SK-N-SH (cell line): ENCODE measurements at regions not wholly inside any gene's neighbourhood (a gene's known extent, or its start where the extent isn't known, plus 50 kb on each side); places are given as distances from the start of the nearest gene placed in this dataset.

Source experiments
- CTCF ChIA-PET: fragments of 300-600, 350-600 bp; formaldehyde crosslinking; extraction: SDS; loops from one replicate; lab custom pipeline; 2021; lab: Yijun Ruan, JAX
- POLR2A ChIA-PET: fragments of 350-600 bp; sonication (Branson Sonifier 250); formaldehyde crosslinking; extraction: SDS; loops from one replicate; lab custom pipeline; 2020; ENCODE audit warnings: antibody characterized with exemption, inconsistent platforms; lab: Yijun Ruan, JAX
- DNase-seq: peaks from one replicate; pipeline ENCODE4 v3.0.0; 2012
- H2AFZ ChIP-seq: fragments of 200-600 bp; sonication (generic); 2 replicates; pipeline ENCODE4 v1.8.1; 2016; ENCODE audit warnings: antibody characterized with exemption, mild to moderate bottlenecking, low read depth
- H3F3A ChIP-seq: fragments of 200-600 bp; sonication (generic); replicated peaks from 2 replicates; pipeline ENCODE3; 2016; ENCODE audit warnings: antibody characterized with exemption, mild to moderate bottlenecking; ENCODE audit not compliant: insufficient read depth
- H3K27ac ChIP-seq, 2 experiments: fragments of 200-500 bp in 1 of 2; fragments of 200-600 bp in 1 of 2; sonication (Bioruptor generic) in 1 of 2; sonication (generic), shearing (Covaris generic) in 1 of 2; 2 replicates each; pipeline versions ENCODE4 v1.5.1 to v1.6.1; 2014 to 2016; ENCODE audit warnings: low read depth in 2 of 2, inconsistent platforms in 1 of 2, low read length in 1 of 2, mild to moderate bottlenecking in 1 of 2, mixed read lengths in 1 of 2
- H3K27me3 ChIP-seq: fragments of 200-600 bp; sonication (generic), shearing (Covaris generic); 2 replicates; pipeline ENCODE4 v1.6.1; 2016; ENCODE audit warnings: mixed run types; ENCODE audit not compliant: insufficient read depth
- H3K36me3 ChIP-seq, 2 experiments: fragments of 200-500 bp in 1 of 2; fragments of 200-600 bp in 1 of 2; sonication (Bioruptor generic) in 1 of 2; sonication (generic) in 1 of 2; replicated peaks in 1 of 2; 2 replicates each; pipeline versions ENCODE3 to v1.5.1; 2014 to 2016; ENCODE audit warnings: low read length in 1 of 2, mild to moderate bottlenecking in 1 of 2; ENCODE audit not compliant: insufficient read depth in 2 of 2, control insufficient read depth in 1 of 2
- H3K4me1 ChIP-seq, 2 experiments: fragments of 200-500 bp in 1 of 2; fragments of 200-600 bp in 1 of 2; sonication (Bioruptor generic) in 1 of 2; sonication (generic), shearing (Covaris generic) in 1 of 2; 2 replicates each; pipeline versions ENCODE4 v1.5.1 to v1.6.1; 2014 to 2016; ENCODE audit warnings: low read depth in 1 of 2, low read length in 1 of 2, mixed run types in 1 of 2; ENCODE audit not compliant: insufficient read depth in 2 of 2, control insufficient read depth in 1 of 2
- H3K4me2 ChIP-seq: fragments of 200-600 bp; sonication (generic), shearing (Covaris generic); 2 replicates; pipeline ENCODE4 v1.6.1; 2017; ENCODE audit warnings: mixed run types
- H3K4me3 ChIP-seq, 2 experiments: fragments of 200-500 bp in 1 of 2; fragments of 200-600 bp in 1 of 2; sonication (Bioruptor generic) in 1 of 2; sonication (generic), shearing (Covaris generic) in 1 of 2; 2 replicates each; pipeline versions ENCODE4 v1.5.1 to v1.8.1; 2014 to 2016; ENCODE audit warnings: low read depth in 2 of 2, inconsistent platforms in 1 of 2, low read length in 1 of 2, mild to moderate bottlenecking in 1 of 2, mixed read lengths in 1 of 2, moderate library complexity in 1 of 2
- H3K79me2 ChIP-seq: fragments of 200-600 bp; sonication (generic); 2 replicates; pipeline ENCODE4 v1.8.1; 2017; ENCODE audit warnings: mild to moderate bottlenecking; ENCODE audit not compliant: insufficient read depth
- H3K9ac ChIP-seq: fragments of 200-600 bp; sonication (generic); 2 replicates; pipeline ENCODE4 v1.6.1; 2017; ENCODE audit warnings: mixed run types
- H3K9me2 ChIP-seq: fragments of 200-600 bp; sonication (generic); 2 replicates; pipeline ENCODE4 v1.6.1; 2017; ENCODE audit warnings: mixed run types
- H3K9me3 ChIP-seq: fragments of 200-600 bp; sonication (generic); 2 replicates; pipeline ENCODE4 v1.6.1; 2017; ENCODE audit warnings: mixed run types, mild to moderate bottlenecking, moderate library complexity
- H4K20me1 ChIP-seq: fragments of 200-600 bp; sonication (generic); 2 replicates; pipeline ENCODE4 v1.6.1; 2017; ENCODE audit warnings: mild to moderate bottlenecking, mixed run types; ENCODE audit not compliant: insufficient read depth
- CTCF ChIP-seq: fragments of 200-600 bp; sonication (generic); IDR thresholded peaks from 2 replicates; pipeline ENCODE4 v1.6.1; 2017; ENCODE audit warnings: antibody characterized with exemption, mild to moderate bottlenecking, moderate library complexity
- FOSL2 ChIP-seq: IDR thresholded peaks from 2 replicates; pipeline ENCODE4 v1.4.0; 2012; ENCODE audit warnings: low read depth, mild to moderate bottlenecking, moderate library complexity, borderline replicate concordance
- FOXJ3 ChIP-seq: sonication (generic); formaldehyde crosslinking; IDR thresholded peaks from 2 replicates; pipeline ENCODE4 v1.5.1; 2020; ENCODE audit warnings: mild to moderate bottlenecking, missing genetic modification reagents
- FOXM1 ChIP-seq: IDR thresholded peaks from 2 replicates; pipeline ENCODE4 v1.4.0; 2012; ENCODE audit warnings: low read depth, mild to moderate bottlenecking
- GABPA ChIP-seq: IDR thresholded peaks from 2 replicates; pipeline ENCODE4 v1.4.0; 2012; ENCODE audit warnings: low read depth, mild to moderate bottlenecking
- GATA2 ChIP-seq: sonication (generic); formaldehyde crosslinking; IDR thresholded peaks from 2 replicates; pipeline ENCODE4 v1.5.0; 2020; ENCODE audit warnings: mild to moderate bottlenecking, missing genetic modification reagents
- IRF3 ChIP-seq: fragments of 150-350 bp; IDR thresholded peaks from 2 replicates; pipeline ENCODE4 v1.6.1; 2016; ENCODE audit warnings: mild to moderate bottlenecking, low read depth, low read length
- JUND ChIP-seq: IDR thresholded peaks from 2 replicates; pipeline ENCODE4 v1.4.0; 2012
- MAX ChIP-seq: IDR thresholded peaks from 2 replicates; pipeline ENCODE4 v1.4.0; 2012; ENCODE audit warnings: low read depth
- NRF1 ChIP-seq: IDR thresholded peaks from 2 replicates; pipeline ENCODE4 v1.6.1; 2012; ENCODE audit warnings: low read depth, mild to moderate bottlenecking, low read length
- POLR2AphosphoS5 ChIP-seq: IDR thresholded peaks from 2 replicates; pipeline ENCODE4 v1.6.1; 2012; ENCODE audit warnings: low read depth, low read length
- RCOR1 ChIP-seq: fragments of 150-350 bp; IDR thresholded peaks from 2 replicates; pipeline ENCODE4 v1.6.1; 2017; ENCODE audit warnings: antibody characterized with exemption, low read length
- RFX5 ChIP-seq: IDR thresholded peaks from 2 replicates; pipeline ENCODE4 v1.6.1; 2012; ENCODE audit warnings: mild to moderate bottlenecking, improper control_type of control experiment, low read length
- SMC3 ChIP-seq: IDR thresholded peaks from 2 replicates; pipeline ENCODE4 v1.6.1; 2012; ENCODE audit warnings: low read depth, low read length, improper control_type of control experiment
- TAF1 ChIP-seq: IDR thresholded peaks from 2 replicates; pipeline ENCODE4 v1.6.1; 2012; ENCODE audit warnings: low read depth, mild to moderate bottlenecking, low read length, moderate library complexity, borderline replicate concordance
- TCF12 ChIP-seq: IDR thresholded peaks from 2 replicates; pipeline ENCODE4 v1.4.0; 2012
- TEAD4 ChIP-seq: IDR thresholded peaks from 2 replicates; pipeline ENCODE4 v1.4.0; 2012; ENCODE audit warnings: mild to moderate bottlenecking, borderline replicate concordance; ENCODE audit not compliant: insufficient read depth
- USF2 ChIP-seq: fragments of 150-350 bp; IDR thresholded peaks from 2 replicates; pipeline ENCODE4 v1.6.1; 2017; ENCODE audit warnings: antibody characterized with exemption, low read length, low read depth, borderline replicate concordance
- YY1 ChIP-seq: IDR thresholded peaks from 2 replicates; pipeline ENCODE4 v1.4.0; 2012; ENCODE audit warnings: low read depth, mild to moderate bottlenecking
- ZBTB33 ChIP-seq: IDR thresholded peaks from 2 replicates; pipeline ENCODE4 v1.4.0; 2012; ENCODE audit warnings: low read depth, borderline replicate concordance
- WGBS: methylation state at CpG from one replicate; pipeline ENCODE4 v1.1.6; 2017; ENCODE audit warnings: low lambda C conversion rate; 5-methylcytosine and 5-hydroxymethylcytosine counted together

GRCh38 chr9:87824216-87824875, 58.3 kb upstream of the SPATA31E1 start:
- no peak for TF ChIP-seq FOSL2
- no peak for TF ChIP-seq FOXJ3 (CRISPR knock-in tag)
- no peak for TF ChIP-seq RFX5
- no peak for TF ChIP-seq NRF1
- TF ChIP-seq GATA2 (CRISPR knock-in tag): no peak
- no peak for TF ChIP-seq TEAD4
- no peak for TF ChIP-seq CTCF
- no peak for TF ChIP-seq JUND
- no peak for TF ChIP-seq YY1
- TF ChIP-seq SMC3: no peak
- TF ChIP-seq IRF3: no peak
- no peak for TF ChIP-seq GABPA
- TF ChIP-seq MAX: no peak
- no peak for TF ChIP-seq ZBTB33
- TF ChIP-seq TCF12: no peak
- TF ChIP-seq POLR2AphosphoS5: no peak
- no peak for TF ChIP-seq USF2
- no peak for TF ChIP-seq TAF1
- no peak for TF ChIP-seq FOXM1
- TF ChIP-seq RCOR1: no peak
- no peak for DNase-seq
- POLR2A ChIA-PET: no interaction called here
- no peak overlapping the region for H3K4me2 ChIP-seq
- no peak overlapping the region for H3K4me3 ChIP-seq
- H2AFZ ChIP-seq: no peak overlapping the region
- H4K20me1 ChIP-seq: no peaks in the 10 kb centered on the region
- no peaks in the 10 kb centered on the region for H3K79me2 ChIP-seq
- 79% methylated on average over 14 of the region's 31 CpGs for WGBS
- no peaks in the 10 kb centered on the region for H3K36me3 ChIP-seq
- H3K9ac ChIP-seq: no peak overlapping the region
- H3K4me1 ChIP-seq: no peaks in the 10 kb centered on the region; a peak in 1 of 4 replicates
- no peaks in the 10 kb centered on the region for H3K27me3 ChIP-seq
- CTCF ChIA-PET: interaction anchor here (1.1 kb wide), 1 partner anchor 11 kb away, joined by 6 read pairs; no protein-coding TSS in a partner anchor
- no peaks in the 10 kb centered on the region for H3F3A ChIP-seq
- no peaks in the 10 kb centered on the region for H3K9me3 ChIP-seq
- H3K9me2 ChIP-seq: no peaks in the 10 kb centered on the region
- no peak overlapping the region for H3K27ac ChIP-seq
